Muscle layer of duodenum (tissue), 2 donors: ENCODE measurements at regions not wholly inside any gene's neighbourhood (a gene's known extent, or its start where the extent isn't known, plus 50 kb on each side); places are given as distances from the start of the nearest gene placed in this dataset.

ENCODE experiments used
- H3K27ac ChIP-seq: one replicate; pipeline ENCODE4 v1.7.0; 2013; ENCODE audit warnings: mild to moderate bottlenecking, low read length
- H3K27me3 ChIP-seq: one replicate; pipeline ENCODE4 v1.7.0; 2013; ENCODE audit warnings: low read depth, mild to moderate bottlenecking, control low read depth, low read length
- H3K36me3 ChIP-seq, 2 donors: one replicate each; pipeline ENCODE4 v1.7.0; 2013; ENCODE audit warnings: low read length in 2 of 2, control low read depth in 1 of 2, mild to moderate bottlenecking in 1 of 2; ENCODE audit not compliant: insufficient read depth in 2 of 2, control insufficient read depth in 1 of 2
- H3K4me1 ChIP-seq, 2 donors: one replicate each; pipeline ENCODE4 v1.7.0; 2013; ENCODE audit warnings: low read length in 2 of 2, mild to moderate bottlenecking in 2 of 2, control low read depth in 1 of 2, moderate library complexity in 1 of 2; ENCODE audit not compliant: insufficient read depth in 2 of 2, control insufficient read depth in 1 of 2
- H3K4me3 ChIP-seq, 2 donors: one replicate each; pipeline ENCODE4 v1.7.0; 2013; ENCODE audit warnings: low read length in 2 of 2, low read depth in 1 of 2, mild to moderate bottlenecking in 1 of 2
- H3K9me3 ChIP-seq, 2 donors: one replicate each; pipeline ENCODE4 v1.7.0; 2013; ENCODE audit warnings: low read length in 2 of 2, control low read depth in 1 of 2, mild to moderate bottlenecking in 1 of 2; ENCODE audit not compliant: control insufficient read depth in 1 of 2
- donor health status: healthy.

- Histone ChIP-seq H3K27ac (no peak overlapping the region), H3K36me3 (peaks cover 0 to 61% of the 10 kb centered on the region in 2 donors)
Measured at GRCh38 chr3:127033171-127033570, 50.3 kb downstream of the PLXNA1 start.

GRCh38 chr3:127033786-127034185, 50.9 kb downstream of the PLXNA1 start:
- no peaks in the 10 kb centered on the region for H3K9me3 ChIP-seq
- H3K4me3 ChIP-seq, result no peak overlapping the region
- no peaks in the 10 kb centered on the region for H3K27me3 ChIP-seq
- H3K36me3 ChIP-seq, result peaks cover 0 to 54% of the 10 kb centered on the region in 2 donors
- no peak overlapping the region for H3K27ac ChIP-seq
- no peaks in the 10 kb centered on the region for H3K4me1 ChIP-seq

More at GRCh38 chr3:127033171-127033570, 50.3 kb downstream of the PLXNA1 start:
- Histone ChIP-seq H3K27me3 (no peaks in the 10 kb centered on the region), H3K4me3 (no peak overlapping the region), H3K9me3 (no peaks in the 10 kb centered on the region), H3K4me1 (no peaks in the 10 kb centered on the region)

GRCh38 chr3:127034195-127034989, 51.5 kb downstream of the PLXNA1 start:
- Histone ChIP-seq H3K4me1 (no peaks in the 10 kb centered on the region), H3K9me3 (no peaks in the 10 kb centered on the region), H3K4me3 (no peak overlapping the region), H3K27ac (no peak overlapping the region), H3K27me3 (no peaks in the 10 kb centered on the region), H3K36me3 (peaks cover 0 to 50% of the 10 kb centered on the region in 2 donors)

GRCh38 chr3:127034990-127035652, 52.2 kb downstream of the PLXNA1 start:
- no peak overlapping the region for H3K4me3 ChIP-seq
- peaks cover 0 to 42% of the 10 kb centered on the region in 2 donors for H3K36me3 ChIP-seq
- no peaks in the 10 kb centered on the region for H3K27me3 ChIP-seq
- H3K4me1 ChIP-seq, result no peaks in the 10 kb centered on the region
- no peak overlapping the region for H3K27ac ChIP-seq
- no peaks in the 10 kb centered on the region for H3K9me3 ChIP-seq

GRCh38 chr3:127035677-127036076, 52.8 kb downstream of the PLXNA1 start:
- Histone ChIP-seq H3K4me1 (no peaks in the 10 kb centered on the region), H3K27me3 (no peaks in the 10 kb centered on the region), H3K9me3 (no peaks in the 10 kb centered on the region), H3K4me3 (no peak overlapping the region), H3K27ac (no peak overlapping the region), H3K36me3 (peaks cover 0 to 37% of the 10 kb centered on the region in 2 donors)

- Histone ChIP-seq H3K27me3 (no peaks in the 10 kb centered on the region), H3K4me1 (no peaks in the 10 kb centered on the region), H3K27ac (no peak overlapping the region), H3K4me3 (no peak overlapping the region), H3K36me3 (peaks cover 0 to 29% of the 10 kb centered on the region in 2 donors), H3K9me3 (no peaks in the 10 kb centered on the region)
Measured at GRCh38 chr3:127036209-127037020, 53.5 kb downstream of the PLXNA1 start.

GRCh38 chr3:127037021-127037400, 54.1 kb downstream of the PLXNA1 start:
- Histone ChIP-seq H3K9me3 (no peaks in the 10 kb centered on the region), H3K36me3 (peaks cover 0 to 24% of the 10 kb centered on the region in 2 donors), H3K4me1 (no peaks in the 10 kb centered on the region), H3K4me3 (no peak overlapping the region), H3K27me3 (no peaks in the 10 kb centered on the region), H3K27ac (no peak overlapping the region)

- Histone ChIP-seq H3K9me3 (no peaks in the 10 kb centered on the region), H3K4me3 (no peak overlapping the region), H3K27me3 (no peaks in the 10 kb centered on the region), H3K36me3 (peaks cover 0 to 20% of the 10 kb centered on the region in 2 donors), H3K27ac (no peak overlapping the region), H3K4me1 (no peaks in the 10 kb centered on the region)
Measured at GRCh38 chr3:127037418-127037841, 54.5 kb downstream of the PLXNA1 start.

GRCh38 chr3:127037971-127038446, 55.1 kb downstream of the PLXNA1 start:
- no peak overlapping the region for H3K27ac ChIP-seq
- no peak overlapping the region for H3K4me3 ChIP-seq
- no peaks in the 10 kb centered on the region for H3K27me3 ChIP-seq

GRCh38 chr3:127038466-127038865, 55.6 kb downstream of the PLXNA1 start:
- Histone ChIP-seq H3K27me3 (no peaks in the 10 kb centered on the region), H3K36me3 (peaks cover 0 to 11% of the 10 kb centered on the region in 2 donors), H3K9me3 (no peaks in the 10 kb centered on the region), H3K4me3 (no peak overlapping the region), H3K4me1 (no peaks in the 10 kb centered on the region), H3K27ac (no peak overlapping the region)

More at GRCh38 chr3:127037971-127038446, 55.1 kb downstream of the PLXNA1 start:
- Histone ChIP-seq H3K9me3 (no peaks in the 10 kb centered on the region), H3K36me3 (peaks cover 0 to 14% of the 10 kb centered on the region in 2 donors), H3K4me1 (no peaks in the 10 kb centered on the region)
